ENCODE measurements at regions not wholly inside any gene's neighbourhood (a gene's known extent, or its start where the extent isn't known, plus 50 kb on each side); places are given as distances from the start of the nearest gene placed in this dataset.

DNA sequence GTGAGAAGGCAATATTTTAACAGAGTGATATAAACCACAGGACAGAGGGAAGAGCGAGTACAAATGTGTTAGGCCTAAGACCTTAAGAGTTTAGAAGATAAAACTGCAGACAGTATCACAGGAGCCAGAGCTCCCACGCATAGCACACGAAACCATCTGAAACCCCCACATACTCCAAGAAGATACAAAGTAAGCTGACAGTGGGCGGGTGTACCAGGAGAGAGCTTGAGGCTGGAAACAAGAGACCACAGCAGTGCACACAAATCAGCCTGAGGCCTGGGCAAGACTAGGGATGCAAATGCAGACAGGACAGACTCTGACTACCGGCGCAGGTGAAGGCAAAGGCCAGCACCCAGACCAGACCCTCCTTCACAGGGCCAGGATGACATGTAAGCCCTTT, 54.1 kb upstream of the ARHGAP24 start:
- Histone ChIP-seq H3K9ac (replicated peaks; ENCODE audit: extremely low read depth, insufficient read depth, low read length) (no peak overlapping the region), H2AFZ (ENCODE audit: low read depth, low read length) (no peak overlapping the region), H3K9me3 (replicated peaks; ENCODE audit: control insufficient read depth, insufficient read depth, low read length) (no peaks in the 10 kb centered on the region), H3K36me3 (ENCODE audit: control insufficient read depth in 2 of 2, extremely low read depth in 1 of 2, insufficient read depth in 2 of 2, low read length in 2 of 2) (no peaks in the 10 kb centered on the region), H4K20me1 (replicated peaks; ENCODE audit: control insufficient read depth, extremely low read depth, insufficient read depth, low read length) (no peaks in the 10 kb centered on the region), H3K4me3 (replicated peaks in 1 of 3; ENCODE audit: insufficient read depth in 1 of 3, low read depth in 1 of 3, low read length in 3 of 3) (no peak overlapping the region), H3K9me1 (replicated peaks; ENCODE audit: control insufficient read depth, extremely low read depth, insufficient read depth, low read length) (no peaks in the 10 kb centered on the region), H3K27ac (ENCODE audit: insufficient read depth, low read depth, low read length) (no peak overlapping the region), H3K79me2 (ENCODE audit: control insufficient read depth, insufficient read depth, low read length) (no peaks in the 10 kb centered on the region), H3K4me1 (ENCODE audit: control insufficient read depth, extremely low read depth, insufficient read depth, low read length) (no peaks in the 10 kb centered on the region), H3K4me2 (ENCODE audit: insufficient read depth, low read length) (no peak overlapping the region), H3K27me3 (ENCODE audit: control insufficient read depth in 2 of 2, insufficient read depth in 2 of 2, low read length in 2 of 2) (no peaks in the 10 kb centered on the region)
- POLR2A ChIA-PET, result no interaction called here
- CTCF ChIA-PET, result no interaction called here
- no TSS peak for BruUV-seq (replicated peaks)
- dilution Hi-C loops (cut with MboI; ENCODE audit: extremely low pct_ligation_motif_present, low sequenced_read_pairs) (no loop called here), intact Hi-C loops (cut with micrococcal nuclease) (no loop called here)
- TF ChIP-seq GATA2 (IDR thresholded peaks at IDR 0.05; ENCODE audit: insufficient read depth, insufficient read length, low read depth, low read length) (no peak), POLR2A (IDR thresholded peaks at IDR 0.05; ENCODE audit: low read depth, low read length) (no peak), JUN (IDR thresholded peaks at IDR 0.05; ENCODE audit: borderline replicate concordance, insufficient read depth, insufficient read length, low read depth) (no peak), FOS (IDR thresholded peaks at IDR 0.05; ENCODE audit: borderline replicate concordance, insufficient read depth, low read length) (no peak), EZH2 (IDR thresholded peaks at IDR 0.05; ENCODE audit: borderline replicate concordance, low read depth, low read length, severe bottlenecking) (no peak), POLR2AphosphoS5 (IDR thresholded peaks at IDR 0.05; ENCODE audit: insufficient read depth, low read depth, low read length) (no peak), MYC (IDR thresholded peaks at IDR 0.05; ENCODE audit: low read depth, low read length) (no peak)
- TF ChIP-seq, protein P1, sequence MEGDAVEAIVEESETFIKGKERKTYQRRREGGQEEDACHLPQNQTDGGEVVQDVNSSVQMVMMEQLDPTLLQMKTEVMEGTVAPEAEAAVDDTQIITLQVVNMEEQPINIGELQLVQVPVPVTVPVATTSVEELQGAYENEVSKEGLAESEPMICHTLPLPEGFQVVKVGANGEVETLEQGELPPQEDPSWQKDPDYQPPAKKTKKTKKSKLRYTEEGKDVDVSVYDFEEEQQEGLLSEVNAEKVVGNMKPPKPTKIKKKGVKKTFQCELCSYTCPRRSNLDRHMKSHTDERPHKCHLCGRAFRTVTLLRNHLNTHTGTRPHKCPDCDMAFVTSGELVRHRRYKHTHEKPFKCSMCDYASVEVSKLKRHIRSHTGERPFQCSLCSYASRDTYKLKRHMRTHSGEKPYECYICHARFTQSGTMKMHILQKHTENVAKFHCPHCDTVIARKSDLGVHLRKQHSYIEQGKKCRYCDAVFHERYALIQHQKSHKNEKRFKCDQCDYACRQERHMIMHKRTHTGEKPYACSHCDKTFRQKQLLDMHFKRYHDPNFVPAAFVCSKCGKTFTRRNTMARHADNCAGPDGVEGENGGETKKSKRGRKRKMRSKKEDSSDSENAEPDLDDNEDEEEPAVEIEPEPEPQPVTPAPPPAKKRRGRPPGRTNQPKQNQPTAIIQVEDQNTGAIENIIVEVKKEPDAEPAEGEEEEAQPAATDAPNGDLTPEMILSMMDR (IDR thresholded peaks at IDR 0.05; ENCODE audit: extremely low read depth in 1 of 2, insufficient read depth in 1 of 2, low read depth in 1 of 2, low read length in 2 of 2), result no peak
- TF ChIP-seq, protein P2, sequence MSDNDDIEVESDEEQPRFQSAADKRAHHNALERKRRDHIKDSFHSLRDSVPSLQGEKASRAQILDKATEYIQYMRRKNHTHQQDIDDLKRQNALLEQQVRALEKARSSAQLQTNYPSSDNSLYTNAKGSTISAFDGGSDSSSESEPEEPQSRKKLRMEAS (IDR thresholded peaks at IDR 0.05; ENCODE audit: insufficient read depth, insufficient read length), result no peak
- FAIRE-seq (no peak), DNase-seq (ENCODE audit: low read depth, low spot score) (no peak)
